Tibial nerve (tissue), 3 donors: ENCODE measurements at regions not wholly inside any gene's neighbourhood (a gene's known extent, or its start where the extent isn't known, plus 50 kb on each side); places are given as distances from the start of the nearest gene placed in this dataset.

Experiments
- CTCF ChIP-seq, 5 experiments: fragments of 200-600 bp in 3 of 5; fragments of 450-650 bp in 2 of 5; sonication (generic) in 3 of 5; IDR thresholded peaks; one replicate each; pipeline ENCODE4 v1.5.1; 2016 to 2019; ENCODE audit warnings: antibody characterized with exemption in 5 of 5, mild to moderate bottlenecking in 3 of 5, moderate library complexity in 2 of 5
- POLR2A ChIP-seq, 2 donors: fragments of 450-650 bp; IDR thresholded peaks; one replicate each; pipeline ENCODE4 v1.6.1; 2017; ENCODE audit warnings: antibody characterized with exemption in 2 of 2, mild to moderate bottlenecking in 2 of 2, moderate library complexity in 2 of 2

GRCh38 chr3:10628891-10629670, 123.7 kb upstream of the ATP2B2 start:
- TF ChIP-seq POLR2A (IDR thresholded peaks at IDR 0.05) (no peak), CTCF (IDR thresholded peaks at IDR 0.05) (no peak)
